ENCODE measurements at regions not wholly inside any gene's neighbourhood (a gene's known extent, or its start where the extent isn't known, plus 50 kb on each side); places are given as distances from the start of the nearest gene placed in this dataset.

DNA sequence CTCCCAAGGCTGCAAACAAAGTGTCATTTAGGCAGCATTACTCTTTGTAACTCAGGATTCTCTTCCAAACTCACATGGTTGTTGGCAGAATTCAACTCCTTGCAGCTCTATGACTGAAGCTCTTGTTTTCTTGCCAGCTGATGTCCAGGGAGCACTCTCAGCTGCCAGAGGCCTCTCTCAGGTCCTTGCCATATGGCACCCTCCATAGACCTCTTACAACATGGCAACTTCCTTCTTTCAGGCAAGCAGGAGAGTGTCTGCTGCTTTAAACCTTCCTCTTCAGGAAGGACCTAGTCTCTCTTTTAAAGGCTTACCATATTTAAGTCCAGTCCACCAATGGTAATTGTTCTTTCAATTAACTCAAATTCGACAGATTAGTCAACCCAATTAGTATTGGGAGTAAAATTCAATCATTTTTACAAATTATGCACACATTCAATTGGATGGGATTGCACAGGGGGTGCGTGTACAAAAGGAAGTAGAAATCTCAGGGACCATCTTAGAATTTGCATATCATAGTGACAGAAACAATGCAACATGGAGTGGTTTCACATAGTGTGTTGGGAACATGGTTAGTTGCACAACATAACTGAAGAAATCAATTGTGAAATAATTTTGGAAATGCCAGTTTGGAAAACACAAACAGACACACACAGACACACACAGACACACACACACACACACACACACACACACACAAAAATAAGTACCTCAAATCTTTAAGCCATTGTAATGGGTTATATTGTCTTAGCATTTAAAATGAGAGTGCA is 893.5 kb upstream of the ZEB2 start:
- Histone ChIP-seq H3K9me2 (ENCODE audit: insufficient read depth) (peaks cover 4% of the 10 kb centered on the region; the same call in 1 of the 2 replicates), H3K27me3 (ENCODE audit: insufficient read depth, low read depth) (no peaks in the 10 kb centered on the region), H4K20me1 (ENCODE audit: insufficient read depth) (no peaks in the 10 kb centered on the region), H2AFZ (no peak overlapping the region), H3K36me3 (ENCODE audit: low read depth) (no peaks in the 10 kb centered on the region), H3K4me2 (no peak overlapping the region), H3K4me1 (replicated peaks; ENCODE audit: insufficient read depth) (no peaks in the 10 kb centered on the region), H3F3A (ENCODE audit: insufficient read depth, low read depth) (no peaks in the 10 kb centered on the region), H3K9me3 (ENCODE audit: insufficient read depth, low read depth) (peaks cover 6% of the 10 kb centered on the region; the same call in 1 of the 2 replicates), H3K79me2 (ENCODE audit: low read depth) (no peaks in the 10 kb centered on the region), H3K27ac (no peak overlapping the region), H3K4me3 (no peak overlapping the region)
- CTCF ChIA-PET = no interaction called here
- DNase-seq = no peak
- POLR2A ChIA-PET (ENCODE audit: unreplicated experiment) = no interaction called here
- BruUV-seq (replicated peaks) = no TSS peak
- intact Hi-C loops (cut with micrococcal nuclease; ENCODE audit: unreplicated experiment) = no loop called here
- TF ChIP-seq, protein P1, sequence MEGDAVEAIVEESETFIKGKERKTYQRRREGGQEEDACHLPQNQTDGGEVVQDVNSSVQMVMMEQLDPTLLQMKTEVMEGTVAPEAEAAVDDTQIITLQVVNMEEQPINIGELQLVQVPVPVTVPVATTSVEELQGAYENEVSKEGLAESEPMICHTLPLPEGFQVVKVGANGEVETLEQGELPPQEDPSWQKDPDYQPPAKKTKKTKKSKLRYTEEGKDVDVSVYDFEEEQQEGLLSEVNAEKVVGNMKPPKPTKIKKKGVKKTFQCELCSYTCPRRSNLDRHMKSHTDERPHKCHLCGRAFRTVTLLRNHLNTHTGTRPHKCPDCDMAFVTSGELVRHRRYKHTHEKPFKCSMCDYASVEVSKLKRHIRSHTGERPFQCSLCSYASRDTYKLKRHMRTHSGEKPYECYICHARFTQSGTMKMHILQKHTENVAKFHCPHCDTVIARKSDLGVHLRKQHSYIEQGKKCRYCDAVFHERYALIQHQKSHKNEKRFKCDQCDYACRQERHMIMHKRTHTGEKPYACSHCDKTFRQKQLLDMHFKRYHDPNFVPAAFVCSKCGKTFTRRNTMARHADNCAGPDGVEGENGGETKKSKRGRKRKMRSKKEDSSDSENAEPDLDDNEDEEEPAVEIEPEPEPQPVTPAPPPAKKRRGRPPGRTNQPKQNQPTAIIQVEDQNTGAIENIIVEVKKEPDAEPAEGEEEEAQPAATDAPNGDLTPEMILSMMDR (conservative IDR thresholded peaks at IDR 0.05) = no peak

DNA sequence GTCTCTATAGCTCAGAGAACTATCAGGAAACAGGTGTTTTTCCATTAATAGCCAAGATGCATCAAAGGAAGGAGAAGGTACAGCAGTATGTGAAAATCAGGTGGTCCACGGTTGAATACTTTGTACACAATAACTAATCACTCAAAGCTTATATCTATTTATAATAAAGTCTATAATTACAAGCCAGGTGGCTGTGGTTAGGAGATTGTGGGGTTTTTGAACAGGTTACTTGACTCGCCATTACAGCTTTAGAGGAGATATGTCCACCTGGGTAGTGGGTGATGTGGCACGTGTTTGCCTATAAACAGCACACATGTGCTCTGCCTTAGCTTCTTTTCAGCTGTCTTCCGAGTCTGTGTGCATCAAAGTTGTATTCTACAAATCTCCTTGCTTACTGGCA is 892.2 kb upstream of the ZEB2 start:
- Histone ChIP-seq H3K27me3 (ENCODE audit: insufficient read depth, low read depth) (no peaks in the 10 kb centered on the region), H3F3A (ENCODE audit: insufficient read depth, low read depth) (no peaks in the 10 kb centered on the region), H3K4me2 (no peak overlapping the region), H4K20me1 (ENCODE audit: insufficient read depth) (no peaks in the 10 kb centered on the region), H3K9me2 (ENCODE audit: insufficient read depth) (peaks cover 7% of the 10 kb centered on the region; the same call in 1 of the 2 replicates), H3K4me1 (replicated peaks; ENCODE audit: insufficient read depth) (no peaks in the 10 kb centered on the region), H2AFZ (no peak overlapping the region), H3K27ac (no peak overlapping the region), H3K4me3 (no peak overlapping the region), H3K9me3 (ENCODE audit: insufficient read depth, low read depth) (peaks cover 6% of the 10 kb centered on the region; the same call in 1 of the 2 replicates), H3K36me3 (ENCODE audit: low read depth) (no peaks in the 10 kb centered on the region), H3K79me2 (ENCODE audit: low read depth) (no peaks in the 10 kb centered on the region)
- DNase-seq = no peak
- POLR2A ChIA-PET (ENCODE audit: unreplicated experiment) = no interaction called here
- no peak for TF ChIP-seq EZH2 (IDR thresholded peaks at IDR 0.05; ENCODE audit: low read depth)
- TF ChIP-seq, protein P1 (conservative IDR thresholded peaks at IDR 0.05) = no peak
- CTCF ChIA-PET = no interaction called here
- BruUV-seq (replicated peaks) = no TSS peak
- intact Hi-C loops (cut with micrococcal nuclease; ENCODE audit: unreplicated experiment) = no loop called here

DNA sequence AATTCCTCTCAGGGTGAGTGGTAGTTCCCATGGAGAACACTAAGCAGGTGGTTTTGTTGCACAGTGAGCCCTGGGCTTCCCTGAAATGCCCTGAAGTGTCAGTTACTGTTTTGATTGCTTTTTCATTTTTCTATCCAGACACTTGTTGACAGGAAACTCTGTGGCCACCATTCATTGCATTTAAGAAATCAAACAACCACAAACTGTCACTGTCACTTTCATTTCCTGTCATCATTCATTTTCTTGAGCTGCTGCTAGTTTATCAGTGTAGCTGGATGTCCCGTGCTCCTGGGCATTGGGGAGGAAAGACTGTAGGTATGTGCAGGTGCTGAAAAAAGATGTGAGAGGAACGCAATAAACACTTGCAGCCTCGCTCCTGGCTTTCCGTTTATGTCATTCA is 891.6 kb upstream of the ZEB2 start:
- H3K4me1 ChIP-seq (replicated peaks; ENCODE audit: insufficient read depth) = no peaks in the 10 kb centered on the region
- H3K9me3 ChIP-seq (ENCODE audit: insufficient read depth, low read depth) = peaks cover 6% of the 10 kb centered on the region; the same call in 1 of the 2 replicates
- CTCF ChIA-PET = no interaction called here
- no peaks in the 10 kb centered on the region for H3K36me3 ChIP-seq (ENCODE audit: low read depth)
- POLR2A ChIA-PET (ENCODE audit: unreplicated experiment) = no interaction called here
- no peak overlapping the region for H3K27ac ChIP-seq
- no peak overlapping the region for H3K4me3 ChIP-seq
- no peaks in the 10 kb centered on the region for H4K20me1 ChIP-seq (ENCODE audit: insufficient read depth)
- TF ChIP-seq, protein P1 (conservative IDR thresholded peaks at IDR 0.05) = no peak
- no peak for TF ChIP-seq EZH2 (IDR thresholded peaks at IDR 0.05; ENCODE audit: low read depth)
- DNase-seq = no peak
- peaks cover 7% of the 10 kb centered on the region; the same call in 1 of the 2 replicates for H3K9me2 ChIP-seq (ENCODE audit: insufficient read depth)
- no peaks in the 10 kb centered on the region for H3K27me3 ChIP-seq (ENCODE audit: insufficient read depth, low read depth)
- no peaks in the 10 kb centered on the region for H3F3A ChIP-seq (ENCODE audit: insufficient read depth, low read depth)
- no TSS peak for BruUV-seq (replicated peaks)
- H3K4me2 ChIP-seq = no peak overlapping the region
- H3K79me2 ChIP-seq (ENCODE audit: low read depth) = no peaks in the 10 kb centered on the region
- intact Hi-C loops (cut with micrococcal nuclease; ENCODE audit: unreplicated experiment) = no loop called here
- H2AFZ ChIP-seq = no peak overlapping the region
